HG02852 (cell line): ENCODE measurements at regions not wholly inside any gene's neighbourhood (a gene's known extent, or its start where the extent isn't known, plus 50 kb on each side); places are given as distances from the start of the nearest gene placed in this dataset.
"Not testable (repeated sequence)": the region's sequence is repeated elsewhere in the genome, so short reads cannot be mapped to it uniquely, and the experiment has no call there.

Experiments used
- ATAC-seq: cut with Tn5 transposase; IDR thresholded peaks from one replicate; pipeline ENCODE4 v1.9.1; 2021; ENCODE audit warnings: mild to moderate bottlenecking, moderate library complexity; ENCODE audit not compliant: unreplicated experiment

DNA sequence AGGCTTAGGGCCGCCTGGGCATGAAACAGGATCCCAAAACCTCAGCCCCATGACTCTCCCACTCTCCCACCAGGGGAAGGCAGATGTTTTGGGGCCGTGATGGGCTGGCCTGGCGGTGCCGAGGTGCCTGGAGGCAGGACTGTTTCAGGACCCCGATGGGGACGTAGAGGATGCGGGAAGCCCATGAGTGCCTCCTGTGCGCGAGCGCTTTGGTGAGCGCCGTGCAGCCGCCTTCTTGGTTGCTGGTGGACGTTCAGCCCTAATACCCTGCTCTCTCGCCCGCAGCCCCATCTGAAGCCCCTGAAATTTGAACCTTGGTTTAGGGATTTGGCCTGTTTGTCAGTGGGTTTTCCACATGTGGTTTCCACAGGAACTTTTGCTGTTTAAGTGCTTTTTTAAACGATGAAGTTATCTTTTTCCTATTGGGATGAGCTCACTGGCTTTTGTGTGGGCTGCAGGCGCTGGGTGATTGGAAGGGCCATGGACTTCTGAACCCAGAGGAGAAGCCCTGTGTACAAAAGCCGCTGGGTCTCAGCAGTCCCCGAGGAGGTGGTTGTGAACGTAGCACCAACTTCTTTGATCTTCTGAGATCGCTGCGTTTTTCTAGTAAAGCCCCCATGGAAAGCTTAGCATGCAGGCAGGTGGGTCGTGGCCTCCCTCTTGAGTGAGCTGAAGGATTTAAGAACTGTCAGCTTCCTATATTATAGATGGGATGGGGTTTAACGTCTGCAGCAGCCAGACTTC is 145.7 kb downstream of the NPIPB11 start:
- ATAC-seq = not testable (repeated sequence)

DNA sequence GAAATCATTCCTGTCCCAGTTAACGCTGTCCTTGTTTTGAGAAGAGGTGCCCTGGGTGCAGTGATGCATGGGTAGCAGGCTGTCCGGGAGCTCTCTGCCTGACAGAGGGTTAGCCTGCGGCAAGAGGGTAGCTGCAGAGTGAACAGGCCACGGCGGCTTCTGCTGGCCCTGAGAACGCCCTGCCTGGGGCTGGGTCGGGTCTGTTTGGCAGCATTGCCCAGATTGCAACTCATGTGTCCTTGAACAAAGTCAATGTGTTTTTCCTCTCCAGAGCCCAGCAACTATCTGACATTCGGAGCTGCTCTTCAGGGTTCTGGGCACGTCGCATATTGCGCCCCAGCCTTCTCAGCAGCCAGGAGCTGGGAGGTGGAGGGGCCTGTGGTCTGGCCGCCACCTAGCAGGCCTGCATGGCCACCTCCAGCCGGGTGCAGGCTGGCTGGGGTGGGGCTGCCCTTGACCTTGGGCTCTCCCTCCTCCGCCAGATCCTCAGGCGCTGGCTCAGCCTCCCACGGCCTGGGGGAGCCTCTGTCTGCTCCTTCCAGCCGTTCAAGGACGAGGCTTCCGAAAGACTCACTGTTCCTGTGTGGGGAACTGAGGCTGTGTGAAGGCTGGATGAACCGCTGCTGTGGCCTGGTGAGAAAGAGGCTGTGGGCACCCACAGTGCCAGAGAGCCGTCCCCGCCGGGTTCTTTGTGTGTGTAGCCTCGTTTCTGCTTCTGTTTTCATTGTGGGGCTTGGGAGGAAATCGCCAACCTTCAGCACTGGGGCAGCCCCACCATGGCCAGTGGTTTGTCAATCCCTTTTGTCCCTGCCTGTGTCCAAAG is 146.7 kb downstream of the NPIPB11 start:
- ATAC-seq = not testable (repeated sequence)

DNA sequence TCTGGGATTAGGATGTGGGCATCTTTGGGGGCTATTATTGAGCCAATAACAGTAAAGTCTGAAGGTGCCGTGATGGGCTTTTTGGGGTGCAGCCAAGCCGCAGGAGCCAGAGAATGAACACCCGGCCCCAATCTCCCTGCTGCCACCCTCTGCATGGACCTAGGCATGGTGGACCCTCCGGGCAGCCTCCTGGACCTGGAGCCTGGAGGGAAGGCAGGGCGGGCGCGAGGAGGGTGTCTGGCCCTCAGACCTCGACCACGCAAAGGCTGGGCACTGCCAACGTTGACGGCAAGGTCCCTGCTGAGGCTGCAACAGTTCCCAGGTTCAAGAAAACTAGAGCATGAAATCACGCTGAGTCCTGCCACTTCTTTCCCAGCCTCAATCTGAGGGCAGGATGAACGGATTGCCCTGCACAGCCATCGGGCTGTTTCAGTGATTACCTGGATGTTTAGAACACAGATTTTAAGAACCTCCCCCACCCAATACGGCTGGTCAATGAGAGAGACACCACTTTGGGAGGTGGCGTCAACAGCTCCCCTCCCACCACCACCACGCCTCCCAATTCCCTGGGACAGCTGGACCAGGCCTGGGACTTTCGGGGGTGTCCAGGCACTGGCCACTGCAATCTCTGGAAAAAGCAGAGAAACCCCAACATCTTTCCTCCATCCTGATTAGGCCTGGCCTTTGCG is 147.4 kb downstream of the NPIPB11 start:
- ATAC-seq = not testable (repeated sequence)

DNA sequence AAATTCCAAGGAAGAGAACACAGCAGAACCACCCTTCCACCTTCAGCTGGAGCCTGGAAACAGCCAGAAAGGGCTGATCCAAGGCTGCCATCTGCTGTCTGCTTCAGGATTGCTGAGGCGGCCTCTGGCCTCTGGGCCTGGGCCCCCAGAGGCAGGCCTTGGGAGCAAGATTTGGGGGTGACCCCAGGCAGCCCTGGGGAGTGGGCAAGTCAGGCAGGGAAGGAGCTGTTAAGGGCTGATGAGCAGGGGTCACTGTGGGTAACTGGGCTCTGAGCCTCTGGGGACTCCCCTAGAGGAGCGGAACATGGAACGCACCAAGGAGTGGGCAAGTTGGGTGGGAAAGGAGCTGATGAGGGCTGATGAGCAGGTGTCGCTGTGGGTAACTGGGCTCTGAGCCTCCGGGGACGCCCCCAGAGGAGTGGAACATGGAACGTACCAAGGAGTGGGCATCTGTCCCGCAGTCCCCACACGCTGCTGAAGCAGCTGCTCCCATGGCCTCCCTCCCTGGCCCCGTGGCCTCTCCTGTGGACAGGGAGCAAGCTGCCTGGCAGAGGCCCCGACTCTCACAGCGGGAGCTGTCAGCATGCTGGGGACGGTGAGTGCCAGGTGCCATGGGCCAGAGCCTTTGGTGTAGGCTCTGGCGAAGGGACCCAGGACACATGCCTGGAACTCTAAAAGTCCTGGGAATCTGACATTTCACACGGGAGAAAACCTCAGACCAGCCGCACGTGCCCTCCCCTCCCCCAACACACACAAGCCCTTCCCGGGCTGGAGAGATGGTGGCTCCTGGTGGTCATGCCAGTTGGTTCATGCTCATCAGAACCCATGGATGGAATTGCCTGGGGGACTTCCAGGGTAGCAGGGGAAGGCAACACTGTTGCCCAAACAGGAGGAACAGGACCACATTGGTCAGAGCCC is 148.8 kb downstream of the NPIPB11 start:
- ATAC-seq = not testable (repeated sequence)

DNA sequence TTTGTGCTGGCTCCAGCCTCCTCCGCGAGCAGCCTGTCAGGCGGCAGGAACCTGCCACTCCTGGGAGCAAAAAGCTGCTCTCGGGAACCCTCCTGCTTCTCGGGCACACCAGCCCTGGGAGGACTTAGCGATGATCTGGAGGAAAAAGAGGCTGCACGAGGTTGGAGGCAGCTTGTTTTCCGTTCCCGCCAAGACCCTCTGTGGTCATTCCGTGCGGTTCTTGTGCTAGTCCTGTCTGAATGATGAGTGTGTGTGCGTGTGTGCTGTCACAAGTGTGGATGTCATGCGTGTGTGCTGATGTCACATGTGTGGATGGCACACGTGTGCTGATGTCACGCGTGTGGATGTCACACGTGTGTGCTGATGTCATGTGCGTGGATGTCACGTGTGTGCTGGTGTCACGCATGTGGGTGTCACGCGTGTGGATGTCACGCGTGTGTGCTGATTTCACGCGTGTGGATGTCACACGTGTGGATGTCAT is 150.0 kb downstream of the NPIPB11 start:
- ATAC-seq = no peak

DNA sequence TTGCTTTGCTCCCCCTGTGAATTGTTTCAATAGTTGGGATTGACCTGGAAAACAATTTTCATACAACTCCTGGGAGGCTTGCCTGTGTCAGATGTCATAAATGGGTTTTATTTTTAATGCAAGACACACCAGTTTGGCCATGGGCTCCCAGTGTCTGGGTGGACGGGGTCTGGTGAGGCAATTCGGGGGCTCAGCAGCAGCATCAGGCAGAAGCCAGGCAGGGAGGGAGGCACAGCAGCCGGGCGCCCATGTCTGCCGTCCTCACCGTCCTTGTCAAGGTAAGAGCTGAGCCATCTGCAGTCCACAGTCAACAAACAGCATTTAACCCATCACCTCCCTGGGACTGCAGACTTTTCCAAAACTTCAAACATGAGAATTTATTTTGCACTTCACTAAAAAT is 150.6 kb downstream of the NPIPB11 start:
- not testable (repeated sequence) for ATAC-seq

DNA sequence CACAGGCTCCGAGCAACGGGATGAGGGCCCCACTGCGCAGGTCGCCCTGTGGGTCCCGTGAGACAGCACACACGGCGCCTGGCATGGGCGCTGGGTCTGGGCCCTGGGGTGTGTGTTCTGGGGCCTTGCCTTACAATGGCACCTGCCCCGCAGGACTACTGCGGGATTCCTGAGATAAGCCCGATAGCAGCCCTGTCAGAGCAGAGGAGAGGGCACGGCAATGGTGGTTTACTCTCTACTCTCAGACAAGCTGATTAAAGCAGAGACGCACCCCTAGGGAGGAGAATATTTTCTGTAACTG is 151.1 kb downstream of the NPIPB11 start:
- not testable (repeated sequence) for ATAC-seq

DNA sequence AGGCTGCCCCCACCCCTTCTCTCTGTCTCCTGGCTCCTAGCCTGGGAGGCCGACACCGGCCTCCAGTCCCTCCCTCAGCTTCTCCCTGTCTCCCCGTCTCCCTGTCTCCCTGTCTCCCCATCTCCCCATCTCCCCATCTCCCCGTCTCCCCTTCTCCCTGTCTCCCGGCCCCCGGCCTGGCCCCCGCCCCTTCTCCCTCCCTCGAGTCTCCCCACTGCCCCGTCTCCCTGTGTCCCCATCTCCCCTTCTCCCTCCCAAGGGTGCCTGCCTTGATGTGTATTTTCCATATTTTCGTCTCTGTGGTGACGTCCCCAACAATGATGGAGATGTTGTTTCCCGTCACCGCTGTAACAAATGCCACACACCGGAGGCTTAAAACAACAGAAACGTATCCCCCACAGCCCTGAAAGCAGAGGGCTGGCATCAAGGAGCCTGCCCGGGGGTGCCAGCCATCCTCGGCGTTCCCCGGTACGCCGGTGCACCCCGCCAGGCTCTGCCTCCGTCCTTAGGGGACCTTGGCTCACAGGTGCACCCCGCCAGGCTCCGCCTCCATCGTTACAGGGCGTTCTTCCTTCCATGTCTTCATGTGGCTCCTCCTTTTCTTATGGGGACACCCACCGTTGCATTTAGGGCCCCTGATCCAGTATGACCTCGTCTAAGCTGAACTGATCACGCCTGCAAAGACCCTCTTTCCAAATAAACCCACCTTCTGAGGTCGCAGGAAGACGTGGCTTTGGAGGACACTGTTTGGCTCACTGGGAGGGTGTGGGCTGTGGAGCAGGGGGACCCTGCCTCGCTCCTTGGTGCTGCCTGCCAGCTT is 151.6 kb downstream of the NPIPB11 start:
- no peak for ATAC-seq

DNA sequence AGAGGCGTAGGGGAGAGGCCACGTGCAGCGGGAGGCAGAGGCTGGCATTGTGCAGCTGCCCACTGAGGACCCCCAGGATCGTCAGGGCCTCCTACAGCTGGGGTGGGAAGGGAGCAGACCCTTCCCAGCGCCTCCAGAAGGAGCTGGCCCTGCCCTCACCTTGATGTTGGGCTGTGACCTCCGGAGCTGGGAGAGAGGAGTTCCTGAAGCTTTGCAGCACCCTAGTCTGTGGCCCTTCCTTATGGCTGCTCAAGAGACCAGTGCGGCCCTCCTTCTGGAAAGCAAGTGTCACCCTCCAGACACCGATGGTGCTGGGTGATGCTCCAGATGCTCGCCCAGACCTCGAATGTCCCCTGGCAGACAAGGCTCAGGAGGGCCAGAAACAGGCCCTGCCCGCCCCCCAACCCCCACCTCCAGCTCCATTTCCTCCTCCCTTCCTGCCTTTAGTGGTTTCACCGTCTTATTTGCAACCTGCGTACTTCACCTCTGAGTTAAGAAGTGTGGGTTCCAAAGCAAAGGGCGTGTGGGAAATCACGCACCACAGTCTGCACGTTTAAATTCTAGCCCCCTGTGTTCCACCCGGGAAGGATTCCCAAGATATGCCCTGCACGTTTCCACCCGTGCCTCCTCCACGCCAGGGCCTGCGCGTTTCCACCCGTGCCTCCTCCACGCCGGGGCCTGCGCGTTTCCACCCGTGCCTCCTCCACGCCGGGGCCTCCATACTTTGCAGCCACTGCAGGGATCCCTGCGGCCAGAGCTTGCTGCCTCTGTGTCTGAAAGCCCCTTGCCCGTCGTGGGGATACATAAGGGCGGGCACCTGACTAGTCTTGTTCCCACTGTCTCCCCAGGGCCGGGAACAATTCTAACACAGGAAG is 152.6 kb downstream of the NPIPB11 start:
- ATAC-seq = not testable (repeated sequence)

DNA sequence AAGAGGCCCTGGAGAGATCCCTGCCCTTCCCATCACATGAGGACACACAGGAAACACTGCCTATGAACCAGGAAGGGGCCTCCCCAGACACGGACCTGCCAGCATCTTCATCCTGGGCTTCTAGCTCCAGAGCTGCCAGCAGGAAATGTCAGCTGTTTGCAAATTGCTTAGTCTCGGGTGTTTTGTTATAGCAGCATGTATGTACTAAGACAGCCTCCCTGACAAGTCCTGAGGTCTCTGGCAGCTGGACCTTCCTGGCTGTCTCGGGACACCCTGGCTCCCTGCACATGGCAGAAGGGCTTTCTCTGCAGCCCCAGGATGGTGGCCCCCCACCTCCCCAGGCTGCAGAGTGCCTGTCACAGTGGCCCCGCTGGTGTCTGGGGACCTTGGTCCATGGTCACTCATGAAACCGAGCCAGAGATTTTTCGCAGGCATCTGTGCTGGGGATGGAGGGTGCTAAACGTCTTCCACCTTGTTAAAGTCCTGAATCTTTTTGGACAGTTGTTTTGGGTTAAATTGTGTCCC is 153.4 kb downstream of the NPIPB11 start:
- ATAC-seq = not testable (repeated sequence)

DNA sequence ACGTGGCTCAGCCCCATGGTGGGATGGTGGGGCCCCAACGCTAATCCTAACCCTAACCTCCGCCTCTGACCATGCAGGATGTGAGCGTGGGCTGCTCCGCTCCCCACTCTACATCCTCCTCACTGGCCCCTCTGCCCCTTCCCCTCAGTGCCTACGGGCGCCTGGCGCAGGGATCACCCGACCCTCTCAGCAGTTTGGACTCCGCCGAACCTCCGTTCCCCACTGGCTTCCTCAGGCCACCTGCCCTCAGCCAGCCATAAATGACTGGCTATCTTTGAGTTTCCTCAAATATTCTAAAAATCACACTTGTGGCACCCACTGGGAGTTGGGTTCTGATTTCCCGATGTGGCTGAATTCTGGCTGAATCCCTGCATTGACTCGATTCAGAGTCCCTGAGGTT is 154.2 kb downstream of the NPIPB11 start:
- not testable (repeated sequence) for ATAC-seq

DNA sequence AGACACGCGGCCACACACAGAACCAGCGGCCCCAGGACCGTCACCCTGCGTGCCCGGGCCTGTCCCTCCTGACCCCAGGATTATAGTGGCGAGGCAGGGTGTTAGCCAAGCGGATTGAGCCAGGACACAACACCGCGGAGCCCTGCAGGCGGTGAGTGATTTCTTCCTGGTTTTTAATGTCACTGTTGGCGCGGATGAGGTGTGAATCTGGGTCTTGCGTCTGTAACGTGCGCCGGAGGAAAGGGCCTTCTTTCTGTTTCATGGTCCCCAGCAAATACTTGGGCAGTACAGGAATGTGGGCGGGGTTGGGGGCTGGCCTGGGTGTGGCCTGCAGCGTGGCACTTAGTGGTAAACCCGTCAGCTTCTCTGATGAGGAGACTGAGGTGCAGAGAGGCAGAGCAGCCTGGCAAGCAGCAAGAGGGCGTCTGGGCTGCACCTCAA is 154.9 kb downstream of the NPIPB11 start:
- not testable (repeated sequence) for ATAC-seq

DNA sequence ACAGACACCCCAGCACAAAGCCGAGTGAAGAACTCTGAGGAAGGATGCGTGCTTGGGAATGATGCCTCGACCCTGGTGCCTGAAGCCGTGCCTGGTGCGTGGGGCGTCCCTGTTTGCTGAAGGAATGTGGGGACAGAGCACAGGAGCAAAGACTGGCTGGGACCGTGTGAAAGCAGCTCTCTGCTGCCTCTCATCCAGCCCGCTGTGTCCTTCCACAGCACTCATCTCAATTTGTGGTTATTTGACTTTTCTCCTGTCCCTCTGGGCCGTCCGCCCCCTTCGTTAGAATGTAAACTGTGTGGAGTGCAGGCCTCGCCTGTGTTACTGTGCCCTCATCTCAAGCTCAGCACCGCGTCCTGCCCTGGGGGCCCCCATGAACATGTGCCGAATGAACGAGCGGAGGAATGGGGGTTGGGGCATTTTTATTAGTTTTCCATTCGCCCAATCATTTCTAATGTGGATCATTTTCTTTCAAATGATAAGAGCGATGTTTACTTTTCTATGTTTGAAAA is 155.5 kb downstream of the NPIPB11 start:
- ATAC-seq = not testable (repeated sequence)

DNA sequence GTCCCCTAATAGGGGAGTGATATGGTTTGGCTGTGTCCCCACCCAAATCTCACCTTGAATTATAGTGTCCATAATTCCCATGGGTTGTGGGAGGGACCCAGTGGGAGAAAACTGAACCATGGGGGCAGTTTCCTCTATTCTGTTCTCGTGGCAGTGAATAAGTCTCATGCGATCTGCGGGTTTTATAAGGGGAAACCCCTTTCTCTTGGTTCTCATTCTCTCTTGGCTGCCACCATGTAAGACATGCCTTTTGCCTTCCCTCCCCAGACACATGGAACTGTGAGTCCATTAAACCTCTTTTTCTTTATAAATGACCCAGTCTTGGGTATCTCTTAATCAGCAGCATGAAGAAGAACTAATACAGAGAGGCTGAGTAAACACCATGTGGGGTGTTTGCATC is 156.0 kb downstream of the NPIPB11 start:
- ATAC-seq = not testable (repeated sequence)

DNA sequence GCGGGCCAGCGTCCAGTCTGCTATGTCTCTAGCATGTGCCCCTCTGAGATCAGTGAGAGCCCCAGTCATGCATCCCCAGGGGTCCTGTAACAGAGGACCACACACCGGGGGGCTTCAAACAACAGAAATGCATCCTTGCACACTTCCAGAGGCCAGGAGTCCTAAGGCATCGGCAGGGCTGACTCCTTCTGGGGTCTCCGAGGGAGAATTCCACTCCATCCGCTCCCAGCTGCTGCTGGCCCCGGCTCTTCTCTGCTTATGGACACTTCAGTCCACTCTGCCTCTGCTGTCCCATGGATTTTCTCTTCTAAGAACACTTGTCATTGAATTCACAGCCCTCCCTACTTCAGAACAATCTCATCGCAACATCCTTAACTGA is 157.6 kb downstream of the NPIPB11 start:
- ATAC-seq = not testable (repeated sequence)

DNA sequence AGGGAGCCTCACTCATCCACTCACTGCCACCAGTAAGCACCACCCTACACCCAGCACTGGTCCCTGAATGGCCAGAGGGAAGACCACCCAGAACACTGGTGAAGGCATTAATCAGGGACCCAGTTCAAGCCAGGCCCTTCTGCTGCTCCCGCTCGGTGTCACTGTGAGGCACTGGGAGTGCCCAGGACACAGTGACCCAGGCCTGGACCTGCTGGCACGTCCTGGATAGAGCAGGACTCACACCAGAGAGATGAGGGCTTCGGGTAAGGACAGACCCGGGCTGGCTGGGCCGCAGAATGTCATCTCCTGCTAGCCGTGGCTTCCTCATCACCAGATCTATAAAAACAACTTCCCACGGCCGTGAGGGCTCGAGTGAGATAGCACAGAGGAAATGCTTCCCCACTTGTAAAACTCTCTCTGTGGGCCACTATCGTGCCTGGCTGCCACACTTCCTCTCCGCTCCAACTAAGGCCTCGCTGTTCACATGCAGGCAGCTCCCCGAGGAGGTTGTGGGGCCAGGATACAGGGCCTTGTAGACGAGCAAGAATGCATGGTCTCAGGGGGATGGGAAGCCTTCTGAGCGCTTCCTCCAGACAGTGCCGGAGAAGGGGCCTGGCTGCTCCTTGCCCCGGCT is 158.1 kb downstream of the NPIPB11 start:
- ATAC-seq = not testable (repeated sequence)

DNA sequence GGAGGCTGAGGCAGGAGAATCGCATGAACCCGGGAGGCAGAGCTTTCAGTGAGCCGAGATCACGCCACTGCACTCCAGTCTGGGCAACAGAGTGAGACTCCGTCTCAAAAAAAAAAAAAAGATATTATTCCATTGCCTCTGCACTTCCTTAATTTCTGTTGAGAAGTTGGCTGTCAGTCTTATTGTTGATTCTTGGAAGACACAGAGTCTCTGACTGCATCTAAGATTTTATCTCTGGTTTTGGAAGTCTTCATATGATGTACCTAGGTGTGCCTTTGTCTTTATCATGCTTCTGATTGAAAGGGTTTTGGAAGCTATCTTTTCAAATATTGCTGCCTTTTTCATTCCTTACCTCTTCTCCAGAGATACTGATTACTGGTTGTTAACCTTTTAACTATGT is 160.4 kb downstream of the NPIPB11 start:
- not testable (repeated sequence) for ATAC-seq

DNA sequence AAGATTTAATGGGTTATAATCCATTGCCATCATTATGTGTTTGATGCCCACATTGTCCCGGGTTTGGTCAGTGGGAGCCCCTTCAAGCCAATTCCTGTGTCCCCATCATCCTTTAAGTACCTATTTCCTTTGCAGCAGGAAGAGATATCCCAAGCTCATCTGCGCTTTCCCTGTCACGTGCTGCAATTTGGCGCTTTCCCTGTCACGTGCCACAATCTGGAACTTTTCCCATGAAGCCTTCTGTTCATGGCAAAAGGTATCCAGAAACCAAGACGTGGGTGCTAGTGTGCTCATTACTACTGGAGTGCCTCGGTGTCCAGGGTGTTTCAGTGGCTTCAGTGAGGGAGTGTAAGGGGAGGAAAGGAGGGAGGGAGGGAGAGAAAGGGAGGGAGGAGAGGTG is 168.5 kb downstream of the NPIPB11 start:
- no peak for ATAC-seq
